ENCODE measurements at regions not wholly inside any gene's neighbourhood (a gene's known extent, or its start where the extent isn't known, plus 50 kb on each side); places are given as distances from the start of the nearest gene placed in this dataset.

DNA sequence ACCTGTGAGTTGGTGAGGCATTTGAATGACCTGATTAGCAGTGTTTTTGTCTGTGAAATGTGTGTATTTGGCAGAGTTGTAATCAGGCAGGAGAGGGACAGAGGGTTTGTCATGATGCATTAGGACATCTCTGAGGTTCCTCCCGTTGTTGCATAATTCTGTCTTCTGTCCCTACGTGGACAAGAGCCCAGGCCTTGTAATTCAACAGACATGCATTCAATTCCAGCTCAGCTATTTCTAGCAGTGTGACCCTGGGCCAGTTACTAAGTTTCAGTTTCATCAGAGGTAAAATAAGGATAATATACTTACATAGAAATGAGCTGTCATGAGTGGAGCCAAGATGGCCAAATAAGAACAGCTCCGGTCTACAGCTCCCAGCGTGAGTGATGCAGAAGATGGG, 208.6 kb downstream of the SLC38A4 start:
- TF ChIP-seq POLR2AphosphoS5 (IDR thresholded peaks at IDR 0.05; ENCODE audit: low read depth, low read length) (no peak), POLR2A (IDR thresholded peaks at IDR 0.05; ENCODE audit: borderline replicate concordance, extremely low read depth, insufficient read depth, insufficient read length) (no peak), TCF7L2 (IDR thresholded peaks at IDR 0.05; ENCODE audit: borderline replicate concordance, extremely low read depth, insufficient read depth, insufficient read length) (no peak), EZH2phosphoT487 (IDR thresholded peaks at IDR 0.05; ENCODE audit: borderline replicate concordance) (no peak), CEBPB (IDR thresholded peaks at IDR 0.05; ENCODE audit: low read depth) (no peak), EZH2 (IDR thresholded peaks at IDR 0.05) (no peak), YY1 (IDR thresholded peaks at IDR 0.05; ENCODE audit: extremely low read depth, insufficient replicate concordance, low read depth, low read length) (no peak), EGR1 (IDR thresholded peaks at IDR 0.05; ENCODE audit: low read depth) (no peak), ZFX (IDR thresholded peaks at IDR 0.05) (no peak), FOSL1 (IDR thresholded peaks at IDR 0.05; ENCODE audit: low read depth) (no peak)
- TF ChIP-seq, protein P1, sequence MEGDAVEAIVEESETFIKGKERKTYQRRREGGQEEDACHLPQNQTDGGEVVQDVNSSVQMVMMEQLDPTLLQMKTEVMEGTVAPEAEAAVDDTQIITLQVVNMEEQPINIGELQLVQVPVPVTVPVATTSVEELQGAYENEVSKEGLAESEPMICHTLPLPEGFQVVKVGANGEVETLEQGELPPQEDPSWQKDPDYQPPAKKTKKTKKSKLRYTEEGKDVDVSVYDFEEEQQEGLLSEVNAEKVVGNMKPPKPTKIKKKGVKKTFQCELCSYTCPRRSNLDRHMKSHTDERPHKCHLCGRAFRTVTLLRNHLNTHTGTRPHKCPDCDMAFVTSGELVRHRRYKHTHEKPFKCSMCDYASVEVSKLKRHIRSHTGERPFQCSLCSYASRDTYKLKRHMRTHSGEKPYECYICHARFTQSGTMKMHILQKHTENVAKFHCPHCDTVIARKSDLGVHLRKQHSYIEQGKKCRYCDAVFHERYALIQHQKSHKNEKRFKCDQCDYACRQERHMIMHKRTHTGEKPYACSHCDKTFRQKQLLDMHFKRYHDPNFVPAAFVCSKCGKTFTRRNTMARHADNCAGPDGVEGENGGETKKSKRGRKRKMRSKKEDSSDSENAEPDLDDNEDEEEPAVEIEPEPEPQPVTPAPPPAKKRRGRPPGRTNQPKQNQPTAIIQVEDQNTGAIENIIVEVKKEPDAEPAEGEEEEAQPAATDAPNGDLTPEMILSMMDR (IDR thresholded peaks at IDR 0.05 in 2 of 3, conservative IDR thresholded peaks at IDR 0.05 in 1 of 3; ENCODE audit: borderline replicate concordance in 1 of 3, insufficient read depth in 1 of 3, low read depth in 2 of 3, low read length in 2 of 3) = no peak
- TF ChIP-seq, protein P2, sequence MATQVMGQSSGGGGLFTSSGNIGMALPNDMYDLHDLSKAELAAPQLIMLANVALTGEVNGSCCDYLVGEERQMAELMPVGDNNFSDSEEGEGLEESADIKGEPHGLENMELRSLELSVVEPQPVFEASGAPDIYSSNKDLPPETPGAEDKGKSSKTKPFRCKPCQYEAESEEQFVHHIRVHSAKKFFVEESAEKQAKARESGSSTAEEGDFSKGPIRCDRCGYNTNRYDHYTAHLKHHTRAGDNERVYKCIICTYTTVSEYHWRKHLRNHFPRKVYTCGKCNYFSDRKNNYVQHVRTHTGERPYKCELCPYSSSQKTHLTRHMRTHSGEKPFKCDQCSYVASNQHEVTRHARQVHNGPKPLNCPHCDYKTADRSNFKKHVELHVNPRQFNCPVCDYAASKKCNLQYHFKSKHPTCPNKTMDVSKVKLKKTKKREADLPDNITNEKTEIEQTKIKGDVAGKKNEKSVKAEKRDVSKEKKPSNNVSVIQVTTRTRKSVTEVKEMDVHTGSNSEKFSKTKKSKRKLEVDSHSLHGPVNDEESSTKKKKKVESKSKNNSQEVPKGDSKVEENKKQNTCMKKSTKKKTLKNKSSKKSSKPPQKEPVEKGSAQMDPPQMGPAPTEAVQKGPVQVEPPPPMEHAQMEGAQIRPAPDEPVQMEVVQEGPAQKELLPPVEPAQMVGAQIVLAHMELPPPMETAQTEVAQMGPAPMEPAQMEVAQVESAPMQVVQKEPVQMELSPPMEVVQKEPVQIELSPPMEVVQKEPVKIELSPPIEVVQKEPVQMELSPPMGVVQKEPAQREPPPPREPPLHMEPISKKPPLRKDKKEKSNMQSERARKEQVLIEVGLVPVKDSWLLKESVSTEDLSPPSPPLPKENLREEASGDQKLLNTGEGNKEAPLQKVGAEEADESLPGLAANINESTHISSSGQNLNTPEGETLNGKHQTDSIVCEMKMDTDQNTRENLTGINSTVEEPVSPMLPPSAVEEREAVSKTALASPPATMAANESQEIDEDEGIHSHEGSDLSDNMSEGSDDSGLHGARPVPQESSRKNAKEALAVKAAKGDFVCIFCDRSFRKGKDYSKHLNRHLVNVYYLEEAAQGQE (IDR thresholded peaks at IDR 0.05; ENCODE audit: low read depth) = no peak
- TF ChIP-seq, protein P3, sequence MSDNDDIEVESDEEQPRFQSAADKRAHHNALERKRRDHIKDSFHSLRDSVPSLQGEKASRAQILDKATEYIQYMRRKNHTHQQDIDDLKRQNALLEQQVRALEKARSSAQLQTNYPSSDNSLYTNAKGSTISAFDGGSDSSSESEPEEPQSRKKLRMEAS (IDR thresholded peaks at IDR 0.05) = no peak

Measured in HCT116 (cell line).